Lower lobe of right lung (tissue), 2 donors: ENCODE measurements at regions not wholly inside any gene's neighbourhood (a gene's known extent, or its start where the extent isn't known, plus 50 kb on each side); places are given as distances from the start of the nearest gene placed in this dataset.
A peak's percentile ranks its signal among the peaks of the same experiment; 100 is the strongest.

Experiments
- ATAC-seq, 2 donors: fragments of 200-7000 bp; cut with Tn5 transposase; one replicate each; pipeline ENCODE4 v1.9.1; 2020 to 2022; ENCODE audit warnings: mild to moderate bottlenecking in 2 of 2, moderate library complexity in 2 of 2
- DNase-seq: peaks from one replicate; pipeline ENCODE4 v3.0.0-alpha.2; 2020
- H3K27ac ChIP-seq: fragments of 200-600 bp; one replicate; pipeline ENCODE4 v1.8.0; 2022
- H3K27me3 ChIP-seq: fragments of 200-600 bp; one replicate; pipeline ENCODE4 v1.8.0; 2022; ENCODE audit warnings: low read depth
- H3K36me3 ChIP-seq: fragments of 200-600 bp; one replicate; pipeline ENCODE4 v1.8.0; 2022; ENCODE audit warnings: mild to moderate bottlenecking
- H3K4me1 ChIP-seq: fragments of 200-600 bp; one replicate; pipeline ENCODE4 v1.8.0; 2022
- H3K4me3 ChIP-seq: fragments of 200-600 bp; one replicate; pipeline ENCODE4 v1.8.0; 2022; ENCODE audit warnings: mild to moderate bottlenecking
- H3K9me3 ChIP-seq: fragments of 200-600 bp; one replicate; pipeline ENCODE4 v1.8.0; 2022
- CTCF ChIP-seq: fragments of 200-600 bp; IDR thresholded peaks from one replicate; pipeline ENCODE4 v1.8.0; 2022; ENCODE audit warnings: antibody characterized with exemption, mild to moderate bottlenecking
- intact Hi-C: fragments of 100-400 bp; cut with DNase I; formaldehyde crosslinking; loops from one replicate; pipeline ENCODE4 v1.11.0; 2022
- donor health status: DM: no; HTN: yes; CAD: no; lungs with severe emphysema.

GRCh38 chr1:101185421-101185820 is 51.4 kb upstream of the S1PR1 start:
- intact Hi-C loops = no loop called here

GRCh38 chr1:101183388-101183699 is 53.5 kb upstream of the S1PR1 start:
- intact Hi-C loops = no loop called here
- H3K27me3 ChIP-seq = no peaks in the 10 kb centered on the region
- no peak overlapping the region for H3K27ac ChIP-seq
- no peak for DNase-seq
- no peak overlapping the region for H3K4me3 ChIP-seq
- no peaks in the 10 kb centered on the region for H3K9me3 ChIP-seq
- ATAC-seq = no peak
- no peaks in the 10 kb centered on the region for H3K36me3 ChIP-seq
- TF ChIP-seq CTCF = no peak
- H3K4me1 ChIP-seq = peaks cover 22% of the 10 kb centered on the region

More at GRCh38 chr1:101185421-101185820, 51.4 kb upstream of the S1PR1 start:
- no peak overlapping the region for H3K4me3 ChIP-seq
- ATAC-seq (no peak), DNase-seq (no peak)
- H3K27me3 ChIP-seq = no peaks in the 10 kb centered on the region
- TF ChIP-seq CTCF = no peak
- H3K27ac ChIP-seq = no peak overlapping the region
- no peaks in the 10 kb centered on the region for H3K9me3 ChIP-seq
- no peaks in the 10 kb centered on the region for H3K36me3 ChIP-seq
- H3K4me1 ChIP-seq = peaks cover 22% of the 10 kb centered on the region

- no peak for ATAC-seq
- no peaks in the 10 kb centered on the region for H3K9me3 ChIP-seq
- peaks cover 19% of the 10 kb centered on the region for H3K4me1 ChIP-seq
- DNase-seq = no peak
- intact Hi-C loops = no loop called here
- H3K36me3 ChIP-seq = no peaks in the 10 kb centered on the region
- no peaks in the 10 kb centered on the region for H3K27me3 ChIP-seq
- peak overlapping the region; percentile 63 for H3K27ac ChIP-seq
- no peak overlapping the region for H3K4me3 ChIP-seq
- no peak for TF ChIP-seq CTCF
Observed at GRCh38 chr1:101182627-101183387, 54.0 kb upstream of the S1PR1 start.

- intact Hi-C loops = no loop called here
- Histone ChIP-seq H3K27me3 (no peaks in the 10 kb centered on the region), H3K4me3 (no peak overlapping the region), H3K9me3 (no peaks in the 10 kb centered on the region), H3K27ac (peak overlapping the region; percentile 60), H3K4me1 (peaks cover 14% of the 10 kb centered on the region), H3K36me3 (no peaks in the 10 kb centered on the region)
- DNase-seq (no peak), ATAC-seq (peak; percentile 78 to 86)
- no peak for TF ChIP-seq CTCF
Observed at GRCh38 chr1:101181930-101182329, 54.9 kb upstream of the S1PR1 start.

- no peaks in the 10 kb centered on the region for H3K27me3 ChIP-seq
- DNase-seq = no peak
- intact Hi-C loops = no loop called here
- no peak for TF ChIP-seq CTCF
- no peaks in the 10 kb centered on the region for H3K36me3 ChIP-seq
- peaks cover 8% of the 10 kb centered on the region for H3K4me1 ChIP-seq
- no peak for ATAC-seq
- H3K4me3 ChIP-seq = no peak overlapping the region
- no peak overlapping the region for H3K27ac ChIP-seq
- no peaks in the 10 kb centered on the region for H3K9me3 ChIP-seq
Observed at GRCh38 chr1:101178688-101179491, 57.9 kb upstream of the S1PR1 start.
